Endothelial cell of hepatic sinusoid (primary cell): ENCODE measurements at regions not wholly inside any gene's neighbourhood (a gene's known extent, or its start where the extent isn't known, plus 50 kb on each side); places are given as distances from the start of the nearest gene placed in this dataset.

Experiments
- in situ Hi-C: cut with HindIII; loops from 2 replicates; pipeline ENCODE4 v1.10.0; 2017; ENCODE audit warnings: low sequenced_read_pairs

- in situ Hi-C loops, result no loop called here
Observed at GRCh38 chr12:4193821-4194220, 79.7 kb upstream of the CCND2 start.

- in situ Hi-C loops, result no loop called here
Observed at GRCh38 chr12:4191642-4192041, 81.9 kb upstream of the CCND2 start.

GRCh38 chr12:4191149-4191548 lies 82.4 kb upstream of the CCND2 start:
- in situ Hi-C loops, result no loop called here

- in situ Hi-C loops, result no loop called here
Observed at GRCh38 chr12:4190366-4191063, 83.0 kb upstream of the CCND2 start.

- in situ Hi-C loops, result loop anchor here (5.0 kb wide), 1 partner anchor 92 kb away; no protein-coding TSS in a partner anchor
Observed at GRCh38 chr12:4189721-4190120, 83.8 kb upstream of the CCND2 start.

GRCh38 chr12:4187916-4188315 lies 85.6 kb upstream of the CCND2 start:
- in situ Hi-C loops, result loop anchor here (5.0 kb wide), 1 partner anchor 91 kb away; no protein-coding TSS in a partner anchor

GRCh38 chr12:4187315-4187714 lies 86.2 kb upstream of the CCND2 start:
- in situ Hi-C loops, result loop anchor here (5.0 kb wide), 1 partner anchor 90 kb away; no protein-coding TSS in a partner anchor

- in situ Hi-C loops, result no loop called here
Observed at GRCh38 chr12:4178424-4179170, 95.0 kb upstream of the CCND2 start.

- in situ Hi-C loops, result no loop called here
Observed at GRCh38 chr12:4177262-4177661, 96.3 kb upstream of the CCND2 start.

GRCh38 chr12:4176168-4176567 lies 97.4 kb upstream of the CCND2 start:
- in situ Hi-C loops, result no loop called here

- in situ Hi-C loops, result no loop called here
Observed at GRCh38 chr12:4174417-4174816, 99.1 kb upstream of the CCND2 start.

- in situ Hi-C loops, result no loop called here
Observed at GRCh38 chr12:4172999-4173398, 100.6 kb upstream of the CCND2 start.

- in situ Hi-C loops, result no loop called here
Observed at GRCh38 chr12:4171742-4172141, 101.8 kb upstream of the CCND2 start.

GRCh38 chr12:4169959-4170358 lies 103.6 kb upstream of the CCND2 start:
- in situ Hi-C loops, result loop anchor here (5.0 kb wide), 1 partner anchor 58 kb away; no protein-coding TSS in a partner anchor

- in situ Hi-C loops, result loop anchor here (5.0 kb wide), 1 partner anchor 57 kb away; no protein-coding TSS in a partner anchor
Observed at GRCh38 chr12:4169531-4169930, 104.0 kb upstream of the CCND2 start.

GRCh38 chr12:4168036-4168435 lies 105.5 kb upstream of the CCND2 start:
- in situ Hi-C loops, result loop anchor here (5.0 kb wide), 1 partner anchor 56 kb away; no protein-coding TSS in a partner anchor

GRCh38 chr12:4164559-4165558 lies 108.7 kb upstream of the CCND2 start:
- in situ Hi-C loops, result loop anchor here (5.0 kb wide), 1 partner anchor 53 kb away; no protein-coding TSS in a partner anchor

- in situ Hi-C loops, result no loop called here
Observed at GRCh38 chr12:4164188-4164558, 109.4 kb upstream of the CCND2 start.

GRCh38 chr12:4161718-4162117 lies 111.8 kb upstream of the CCND2 start:
- in situ Hi-C loops, result no loop called here

- in situ Hi-C loops, result no loop called here
Observed at GRCh38 chr12:4160314-4161040, 113.1 kb upstream of the CCND2 start.
